ENCODE measurements at regions not wholly inside any gene's neighbourhood (a gene's known extent, or its start where the extent isn't known, plus 50 kb on each side); places are given as distances from the start of the nearest gene placed in this dataset.

DNA sequence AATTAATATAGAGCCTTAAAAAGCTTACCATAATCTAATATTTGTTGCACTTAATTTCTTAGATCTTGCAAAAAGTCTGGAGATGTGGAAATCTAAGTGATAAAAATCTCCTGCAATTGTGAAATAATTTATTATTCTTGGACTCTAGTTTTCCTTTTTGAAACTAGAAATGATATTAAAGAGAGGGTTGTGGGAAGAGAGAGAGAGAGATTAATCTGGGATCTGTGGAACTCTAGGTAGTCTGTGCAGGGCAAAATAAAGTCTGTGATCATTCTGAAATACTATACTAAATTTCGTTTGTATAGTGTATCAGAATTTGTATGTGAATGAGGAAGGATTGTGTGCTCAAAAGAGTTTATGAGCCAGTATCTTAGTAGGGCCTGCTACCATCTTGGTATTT lies 692.3 kb downstream of the RWDD3 start:
- no peak for DNase-seq
- H3K9me3 Mint-ChIP-seq: peaks cover 3% of the 10 kb centered on the region
- H3K4me1 Mint-ChIP-seq: no peaks in the 10 kb centered on the region
- H3K27me3 Mint-ChIP-seq: no peaks in the 10 kb centered on the region
- no peaks in the 10 kb centered on the region for H3K36me3 Mint-ChIP-seq (ENCODE audit: low read depth)
- H3K4me3 Mint-ChIP-seq: no peak overlapping the region
- ChIA-PET POLR2A (no interaction called here), CTCF (no interaction called here)
- H3K27ac Mint-ChIP-seq: no peak overlapping the region

DNA sequence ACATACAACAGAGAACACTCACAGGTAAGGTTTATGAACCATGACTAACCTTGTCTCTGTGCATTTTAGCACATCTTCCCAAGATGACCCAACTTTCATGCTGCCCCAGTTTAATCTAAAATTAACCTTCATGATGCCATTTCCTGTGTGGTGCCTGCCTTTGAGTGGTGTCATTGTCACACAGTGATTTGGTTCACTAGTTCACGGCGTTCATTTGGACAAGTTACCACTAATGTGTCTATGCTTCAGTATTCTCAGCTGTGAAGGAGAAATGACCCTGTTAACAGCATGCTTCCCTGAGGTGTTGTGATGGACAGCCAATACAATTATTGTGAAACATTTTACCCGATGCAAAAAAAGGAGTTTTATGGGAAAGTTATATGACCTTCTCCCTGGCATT lies 693.1 kb downstream of the RWDD3 start:
- DNase-seq: no peak
- no peaks in the 10 kb centered on the region for H3K4me1 Mint-ChIP-seq
- no peaks in the 10 kb centered on the region for H3K36me3 Mint-ChIP-seq (ENCODE audit: low read depth)
- ChIA-PET POLR2A (no interaction called here), CTCF (no interaction called here)
- H3K27ac Mint-ChIP-seq: no peak overlapping the region
- no peaks in the 10 kb centered on the region for H3K9me3 Mint-ChIP-seq
- H3K27me3 Mint-ChIP-seq: no peaks in the 10 kb centered on the region
- H3K4me3 Mint-ChIP-seq: no peak overlapping the region

DNA sequence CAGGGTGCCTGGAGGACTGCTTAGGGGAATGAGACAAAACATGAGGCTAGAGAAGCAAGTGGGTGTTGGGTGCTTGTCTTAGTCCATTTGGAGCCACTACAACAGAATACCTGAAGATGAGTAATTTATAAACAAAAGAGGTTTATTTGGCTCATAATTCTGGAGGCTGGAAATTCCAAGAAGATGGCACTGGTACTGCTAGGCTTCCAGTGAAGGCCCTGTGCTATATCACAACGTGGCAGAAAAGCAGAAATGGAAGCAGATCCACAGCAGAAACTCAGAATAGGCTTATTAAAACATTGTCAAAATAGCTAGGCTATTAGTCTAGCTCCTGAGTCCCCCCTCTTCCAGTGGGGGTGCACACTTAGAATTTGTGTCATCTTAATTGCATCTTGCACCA lies 701.7 kb downstream of the RWDD3 start:
- no peak for DNase-seq
- H3K4me1 Mint-ChIP-seq: no peaks in the 10 kb centered on the region
- H3K9me3 Mint-ChIP-seq: peaks cover 2% of the 10 kb centered on the region
- H3K27ac Mint-ChIP-seq: no peak overlapping the region
- H3K36me3 Mint-ChIP-seq (ENCODE audit: low read depth): no peaks in the 10 kb centered on the region
- ChIA-PET POLR2A (no interaction called here), CTCF (no interaction called here)
- H3K4me3 Mint-ChIP-seq: no peak overlapping the region
- no peaks in the 10 kb centered on the region for H3K27me3 Mint-ChIP-seq

DNA sequence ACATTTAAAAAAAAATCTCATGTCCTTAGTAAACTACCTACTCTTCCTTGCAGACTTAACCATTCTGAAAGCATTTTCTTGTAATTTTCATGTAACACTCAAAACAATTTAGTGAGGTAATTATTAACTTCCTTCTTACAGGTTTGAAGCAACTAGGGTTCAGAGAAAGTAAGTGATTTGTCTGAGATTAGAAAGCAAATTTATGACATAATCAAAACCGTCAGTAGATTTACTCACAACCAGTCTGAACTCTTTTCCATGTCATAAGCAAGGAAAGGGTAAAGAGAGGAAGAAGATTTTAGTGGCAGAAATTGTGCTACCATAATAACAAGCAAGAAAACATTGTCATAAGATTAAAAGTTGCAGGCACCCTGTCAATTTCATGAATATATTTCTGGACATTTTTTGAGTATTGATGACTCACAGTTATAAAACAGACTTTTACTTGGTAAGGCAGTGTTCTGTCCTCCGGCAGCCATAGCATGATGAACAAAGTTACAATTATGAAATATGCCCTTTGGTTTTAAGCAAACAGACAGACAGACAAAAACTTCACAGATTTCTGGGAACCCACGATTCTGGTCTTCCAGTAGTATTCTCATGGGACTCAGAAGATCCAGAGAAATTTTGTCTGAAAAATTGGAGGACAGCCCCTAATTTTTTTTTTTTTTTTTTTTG lies 707.2 kb downstream of the RWDD3 start:
- peaks cover 4% of the 10 kb centered on the region for H3K9me3 Mint-ChIP-seq
- no peak overlapping the region for H3K4me3 Mint-ChIP-seq
- ChIA-PET POLR2A (no interaction called here), CTCF (no interaction called here)
- H3K27me3 Mint-ChIP-seq: no peaks in the 10 kb centered on the region
- DNase-seq: no peak
- H3K4me1 Mint-ChIP-seq: no peaks in the 10 kb centered on the region
- H3K36me3 Mint-ChIP-seq (ENCODE audit: low read depth): no peaks in the 10 kb centered on the region
- no peak overlapping the region for H3K27ac Mint-ChIP-seq

DNA sequence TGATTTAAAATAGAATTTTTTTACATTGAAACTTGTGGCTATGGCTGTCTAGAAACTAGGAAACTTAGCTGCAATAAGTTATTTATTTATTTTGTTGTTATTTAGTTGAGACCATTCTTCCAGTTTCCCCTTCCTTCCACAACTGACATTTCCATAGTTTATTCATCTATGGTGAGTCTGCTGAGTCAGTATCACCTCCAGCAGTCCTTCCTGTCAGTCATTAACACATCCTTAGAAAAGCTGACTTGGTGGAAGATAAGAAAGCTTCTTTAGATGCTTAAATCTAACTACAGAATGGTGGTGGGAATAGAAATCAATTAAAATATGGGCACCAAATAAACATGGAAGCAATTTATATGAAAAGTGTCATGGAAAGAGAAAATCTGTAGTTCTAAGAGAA lies 714.0 kb downstream of the RWDD3 start:
- ChIA-PET POLR2A (no interaction called here), CTCF (no interaction called here)
- peaks cover 3% of the 10 kb centered on the region for H3K4me1 Mint-ChIP-seq
- DNase-seq: no peak
- no peaks in the 10 kb centered on the region for H3K27me3 Mint-ChIP-seq
- H3K27ac Mint-ChIP-seq: no peak overlapping the region
- no peak overlapping the region for H3K4me3 Mint-ChIP-seq
- no peaks in the 10 kb centered on the region for H3K36me3 Mint-ChIP-seq (ENCODE audit: low read depth)
- no peaks in the 10 kb centered on the region for H3K9me3 Mint-ChIP-seq

DNA sequence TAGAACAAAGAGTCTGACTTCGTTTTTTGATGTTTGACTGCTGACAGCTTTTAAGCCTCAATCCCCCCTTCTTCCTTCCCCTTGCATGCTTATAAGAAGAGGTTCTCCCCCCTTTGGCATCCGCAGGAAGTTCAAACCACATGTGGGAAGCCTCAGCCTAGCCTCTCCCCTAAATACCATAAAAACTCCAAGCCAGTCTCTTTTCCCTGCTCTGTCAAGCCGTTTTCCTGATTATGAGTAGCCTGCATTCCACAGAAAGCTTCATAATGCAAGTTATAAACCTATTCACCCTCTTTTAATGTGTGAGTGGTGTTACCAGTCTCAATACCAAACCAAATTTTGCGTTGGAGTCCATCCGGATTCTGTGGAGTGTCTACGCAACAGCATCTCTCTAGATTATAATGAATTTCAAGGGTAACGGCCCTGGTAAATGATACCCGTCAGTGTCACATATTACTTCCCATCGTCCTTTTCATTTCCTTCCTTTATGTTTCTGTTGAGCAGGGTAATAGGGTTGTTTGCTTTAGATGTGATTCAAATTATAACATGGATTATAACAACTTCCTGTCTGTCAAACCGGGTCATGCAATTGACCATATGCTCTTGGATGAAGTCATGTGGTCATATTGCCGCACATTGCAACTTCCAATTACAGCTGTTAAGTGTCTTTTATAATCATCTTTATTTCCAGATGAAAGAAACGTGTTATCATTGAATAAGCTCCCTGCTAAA lies 717.5 kb downstream of the RWDD3 start:
- Mint-ChIP-seq H3K4me3 (no peak overlapping the region), H3K4me1 (peaks cover 3% of the 10 kb centered on the region), H3K27me3 (no peaks in the 10 kb centered on the region), H3K9me3 (no peaks in the 10 kb centered on the region), H3K36me3 (ENCODE audit: low read depth) (no peaks in the 10 kb centered on the region), H3K27ac (no peak overlapping the region)
- CTCF ChIA-PET: no interaction called here
- no peak for DNase-seq
- POLR2A ChIA-PET: no interaction called here

DNA sequence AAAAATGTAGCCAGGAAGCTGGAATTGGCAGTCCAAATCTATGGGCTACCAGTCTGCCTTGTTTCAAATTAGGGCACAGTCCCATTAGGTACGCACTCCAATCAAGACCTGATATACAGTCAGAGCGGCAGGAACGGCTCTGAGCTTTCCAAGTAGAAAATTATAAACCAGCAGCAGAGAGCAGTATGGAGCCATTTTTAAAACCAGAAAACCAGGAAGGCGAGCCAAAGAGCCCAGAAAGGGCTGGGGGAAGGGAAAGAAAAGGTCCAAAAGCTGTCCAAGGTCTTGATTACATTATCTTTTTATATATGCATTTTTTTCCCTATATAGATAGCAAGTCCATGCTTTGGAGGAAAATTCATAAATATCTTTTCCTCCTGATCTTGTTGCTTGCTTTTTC lies 719.0 kb downstream of the RWDD3 start:
- Mint-ChIP-seq H3K27me3 (no peaks in the 10 kb centered on the region), H3K9me3 (no peaks in the 10 kb centered on the region), H3K4me1 (peaks cover 3% of the 10 kb centered on the region), H3K4me3 (no peak overlapping the region), H3K36me3 (ENCODE audit: low read depth) (no peaks in the 10 kb centered on the region), H3K27ac (no peak overlapping the region)
- DNase-seq: no peak
- ChIA-PET CTCF (no interaction called here), POLR2A (no interaction called here)

DNA sequence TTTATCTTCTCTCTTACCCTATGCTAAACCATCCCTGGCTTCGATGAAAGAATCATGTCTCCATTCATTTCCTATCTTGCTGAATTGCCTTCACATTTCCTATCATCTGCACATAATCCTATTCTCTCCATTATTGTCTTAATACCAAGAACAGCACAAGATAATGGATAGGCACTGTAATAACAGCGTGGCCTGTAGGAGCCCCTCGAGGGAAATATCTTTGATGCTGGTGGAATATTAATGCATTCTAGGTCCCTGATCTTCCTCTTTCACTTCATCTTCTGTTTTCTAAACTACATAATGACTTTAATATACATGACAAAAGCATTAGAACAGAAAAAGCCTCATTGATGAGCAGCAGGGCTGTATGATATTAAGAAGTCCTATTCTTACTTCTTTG lies 720.6 kb downstream of the RWDD3 start:
- H3K27ac Mint-ChIP-seq: no peak overlapping the region
- H3K4me1 Mint-ChIP-seq: peaks cover 3% of the 10 kb centered on the region
- no peaks in the 10 kb centered on the region for H3K9me3 Mint-ChIP-seq
- H3K36me3 Mint-ChIP-seq (ENCODE audit: low read depth): no peaks in the 10 kb centered on the region
- no peak for DNase-seq
- POLR2A ChIA-PET: no interaction called here
- CTCF ChIA-PET: no interaction called here
- H3K4me3 Mint-ChIP-seq: no peak overlapping the region
- no peaks in the 10 kb centered on the region for H3K27me3 Mint-ChIP-seq

DNA sequence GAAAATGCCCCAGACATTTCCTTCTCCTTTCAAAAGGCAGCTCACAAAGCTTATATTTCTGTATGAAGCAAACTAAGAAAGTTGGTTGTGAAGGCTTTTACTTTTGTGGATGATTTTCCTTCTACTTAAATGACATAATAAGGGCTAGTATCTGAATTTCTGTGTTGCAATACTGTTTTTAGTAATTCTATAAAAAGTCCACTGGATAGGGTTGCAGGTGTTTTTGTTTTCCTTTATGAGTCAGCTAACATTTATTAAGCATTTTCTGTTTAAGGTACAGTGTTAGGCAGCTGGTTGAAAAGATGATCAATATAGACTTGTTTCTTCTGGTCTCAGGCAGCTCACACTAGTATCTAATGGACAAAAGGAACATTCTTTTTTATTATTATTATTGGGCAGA lies 722.2 kb downstream of the RWDD3 start:
- H3K36me3 Mint-ChIP-seq (ENCODE audit: low read depth): no peaks in the 10 kb centered on the region
- no peak overlapping the region for H3K27ac Mint-ChIP-seq
- no peaks in the 10 kb centered on the region for H3K9me3 Mint-ChIP-seq
- peaks cover 3% of the 10 kb centered on the region for H3K4me1 Mint-ChIP-seq
- no peak for DNase-seq
- H3K27me3 Mint-ChIP-seq: no peaks in the 10 kb centered on the region
- H3K4me3 Mint-ChIP-seq: no peak overlapping the region
- ChIA-PET POLR2A (no interaction called here), CTCF (no interaction called here)

DNA sequence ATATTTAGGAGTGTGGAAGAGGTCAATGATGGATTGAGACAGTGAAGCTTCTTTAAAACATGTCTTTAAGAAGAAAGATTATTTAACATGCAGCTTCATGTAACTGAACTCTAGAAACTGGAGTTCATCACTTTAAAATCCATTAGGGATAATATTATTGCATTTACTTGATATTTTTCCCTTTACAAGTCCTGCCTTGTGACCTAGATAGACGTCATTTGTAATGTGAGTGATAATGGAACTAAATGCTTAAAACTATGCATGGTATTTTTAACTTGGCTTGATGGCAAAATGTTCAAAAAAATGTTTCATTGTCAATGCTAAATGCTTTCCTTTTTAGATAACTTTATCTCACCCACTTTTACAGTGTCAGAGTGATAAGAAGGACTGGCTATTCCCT lies 723.7 kb downstream of the RWDD3 start:
- POLR2A ChIA-PET: no interaction called here
- no peak overlapping the region for H3K27ac Mint-ChIP-seq
- CTCF ChIA-PET: no interaction called here

DNA sequence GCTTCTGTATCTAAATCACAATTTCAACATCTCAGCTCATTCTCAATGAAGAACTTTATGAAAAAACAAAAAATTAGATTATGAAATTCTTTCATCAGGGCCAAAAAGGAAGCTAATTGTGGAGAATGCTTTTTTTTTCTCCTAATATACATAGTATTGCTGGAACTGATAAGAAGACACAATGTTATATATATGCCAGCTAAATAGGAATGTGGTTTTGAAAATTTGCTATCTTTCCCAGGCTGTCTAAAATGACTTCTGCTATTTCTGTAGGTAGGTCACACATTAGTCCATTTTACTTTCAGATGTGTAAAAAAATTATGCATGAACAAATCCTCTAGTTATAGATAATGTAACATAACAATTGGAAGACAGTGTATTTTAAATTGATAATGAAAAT lies 732.9 kb downstream of the RWDD3 start:
- H3K36me3 Mint-ChIP-seq (ENCODE audit: low read depth): no peaks in the 10 kb centered on the region
- H3K4me1 Mint-ChIP-seq: no peaks in the 10 kb centered on the region
- CTCF ChIA-PET: no interaction called here
- DNase-seq: no peak
- no peak overlapping the region for H3K4me3 Mint-ChIP-seq
- peaks cover 6% of the 10 kb centered on the region for H3K9me3 Mint-ChIP-seq
- POLR2A ChIA-PET: no interaction called here
- H3K27me3 Mint-ChIP-seq: no peaks in the 10 kb centered on the region
- H3K27ac Mint-ChIP-seq: no peak overlapping the region

More for the DNA sequence above, 723.7 kb downstream of the RWDD3 start:
- no peaks in the 10 kb centered on the region for H3K4me1 Mint-ChIP-seq
- DNase-seq: no peak
- no peaks in the 10 kb centered on the region for H3K9me3 Mint-ChIP-seq
- no peaks in the 10 kb centered on the region for H3K27me3 Mint-ChIP-seq
- no peak overlapping the region for H3K4me3 Mint-ChIP-seq
- H3K36me3 Mint-ChIP-seq (ENCODE audit: low read depth): no peaks in the 10 kb centered on the region

DNA sequence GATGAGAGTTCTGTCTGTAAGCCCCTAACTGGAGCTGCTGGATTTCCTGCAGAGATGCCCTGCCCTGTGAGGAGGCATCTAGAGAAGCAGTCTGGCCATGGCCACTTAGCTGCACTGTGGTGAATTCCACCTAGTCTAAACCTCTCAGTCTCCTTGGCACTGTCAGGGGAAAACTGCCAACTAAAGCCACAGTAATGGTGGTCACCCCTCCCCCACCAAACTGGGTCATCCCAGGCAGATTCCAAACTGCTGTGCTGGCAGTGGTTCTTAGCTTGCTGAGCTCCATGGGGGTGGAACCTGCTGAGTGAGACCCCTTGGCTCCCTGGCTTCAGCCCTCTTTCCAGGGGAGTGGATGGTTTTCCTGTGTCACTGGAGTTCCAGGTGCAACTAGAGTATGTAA lies 740.6 kb downstream of the RWDD3 start:
- Mint-ChIP-seq H3K4me1 (no peaks in the 10 kb centered on the region), H3K4me3 (no peak overlapping the region), H3K27ac (no peak overlapping the region), H3K36me3 (ENCODE audit: low read depth) (no peaks in the 10 kb centered on the region), H3K27me3 (no peaks in the 10 kb centered on the region), H3K9me3 (peaks cover 12% of the 10 kb centered on the region)
- no peak for DNase-seq
- ChIA-PET CTCF (no interaction called here), POLR2A (no interaction called here)

DNA sequence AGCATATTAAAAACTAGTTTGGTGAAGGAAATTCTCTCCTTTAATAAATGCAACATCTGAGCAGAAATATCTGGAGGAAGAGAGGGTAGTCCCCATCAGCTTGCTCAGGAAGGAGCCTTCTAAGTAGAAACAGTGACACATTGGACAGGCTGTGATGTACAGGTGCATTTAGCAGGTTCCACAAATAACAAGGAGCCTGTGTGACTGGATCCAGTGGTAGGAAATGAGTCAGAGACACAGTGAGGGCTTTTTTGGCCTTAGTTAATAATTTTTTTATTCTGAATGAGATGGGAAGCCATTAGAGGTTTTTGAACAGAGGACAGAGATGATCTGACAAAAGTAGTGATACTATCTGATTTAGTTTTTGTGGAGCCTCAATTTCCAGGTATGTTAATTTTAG lies 738.9 kb upstream of the PTBP2 start:
- H3K27me3 Mint-ChIP-seq: no peaks in the 10 kb centered on the region
- POLR2A ChIA-PET: no interaction called here
- H3K9me3 Mint-ChIP-seq: no peaks in the 10 kb centered on the region
- DNase-seq: no peak
- no peaks in the 10 kb centered on the region for H3K4me1 Mint-ChIP-seq
- H3K36me3 Mint-ChIP-seq (ENCODE audit: low read depth): no peaks in the 10 kb centered on the region
- H3K4me3 Mint-ChIP-seq: no peak overlapping the region
- peak overlapping the region; percentile 32 for H3K27ac Mint-ChIP-seq
- CTCF ChIA-PET: no interaction called here

DNA sequence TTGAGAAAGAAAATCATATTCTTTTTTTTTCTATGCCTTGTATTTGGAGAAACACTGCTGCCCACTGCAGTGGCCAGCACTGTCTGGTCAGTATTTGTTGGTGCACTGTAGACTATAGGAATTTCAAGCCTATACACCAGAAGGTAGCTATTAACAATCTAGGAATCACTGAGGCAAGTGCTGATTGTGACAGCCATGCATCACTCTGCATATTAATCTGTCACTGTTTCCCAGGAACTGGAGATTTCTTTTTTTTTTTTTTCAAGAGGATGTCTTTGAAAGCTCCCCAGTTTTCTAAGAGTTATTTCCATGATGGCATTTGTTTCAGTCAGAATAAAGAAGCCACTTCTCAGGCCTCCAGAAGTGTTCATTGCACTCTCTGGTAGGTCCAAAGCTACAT lies 737.8 kb upstream of the PTBP2 start:
- H3K36me3 Mint-ChIP-seq (ENCODE audit: low read depth): no peaks in the 10 kb centered on the region

More for the DNA sequence above, 737.8 kb upstream of the PTBP2 start:
- Mint-ChIP-seq H3K4me1 (no peaks in the 10 kb centered on the region), H3K27ac (no peak overlapping the region), H3K27me3 (no peaks in the 10 kb centered on the region), H3K4me3 (no peak overlapping the region), H3K9me3 (no peaks in the 10 kb centered on the region)
- ChIA-PET CTCF (interaction anchor here (0.7 kb wide), 1 partner anchor 1137 kb away, joined by 3 read pairs; no protein-coding TSS in a partner anchor), POLR2A (no interaction called here)
- no peak for DNase-seq

Measured in activated CD4-positive, alpha-beta T cell treated with anti-CD3 and anti-CD28 coated beads, Interleukin-2, amount 10 ng/mL, durations not matched to agents 7 days and 5 days (primary cell).